HL-60 (cell line): ENCODE measurements at regions not wholly inside any gene's neighbourhood (a gene's known extent, or its start where the extent isn't known, plus 50 kb on each side); places are given as distances from the start of the nearest gene placed in this dataset.

Experiments
- GABPA ChIP-seq: IDR thresholded peaks from 2 replicates; pipeline ENCODE4 v1.6.1; 2012; ENCODE audit warnings: low read depth
- POLR2AphosphoS5 ChIP-seq: IDR thresholded peaks from 2 replicates; pipeline ENCODE4 v1.6.1; 2012; ENCODE audit warnings: low read depth
- TF ChIP-seq, protein P1 (sequence below): IDR thresholded peaks from one replicate; pipeline ENCODE4 v1.5.1; 2011; ENCODE audit warnings: low read length, control low read depth, inconsistent platforms; ENCODE audit not compliant: insufficient read depth
- TF ChIP-seq, protein P2 (sequence below): IDR thresholded peaks from 2 replicates; pipeline ENCODE4 v1.6.1; 2012; ENCODE audit warnings: low read depth; ENCODE audit not compliant: insufficient replicate concordance

- TF ChIP-seq, protein P1, sequence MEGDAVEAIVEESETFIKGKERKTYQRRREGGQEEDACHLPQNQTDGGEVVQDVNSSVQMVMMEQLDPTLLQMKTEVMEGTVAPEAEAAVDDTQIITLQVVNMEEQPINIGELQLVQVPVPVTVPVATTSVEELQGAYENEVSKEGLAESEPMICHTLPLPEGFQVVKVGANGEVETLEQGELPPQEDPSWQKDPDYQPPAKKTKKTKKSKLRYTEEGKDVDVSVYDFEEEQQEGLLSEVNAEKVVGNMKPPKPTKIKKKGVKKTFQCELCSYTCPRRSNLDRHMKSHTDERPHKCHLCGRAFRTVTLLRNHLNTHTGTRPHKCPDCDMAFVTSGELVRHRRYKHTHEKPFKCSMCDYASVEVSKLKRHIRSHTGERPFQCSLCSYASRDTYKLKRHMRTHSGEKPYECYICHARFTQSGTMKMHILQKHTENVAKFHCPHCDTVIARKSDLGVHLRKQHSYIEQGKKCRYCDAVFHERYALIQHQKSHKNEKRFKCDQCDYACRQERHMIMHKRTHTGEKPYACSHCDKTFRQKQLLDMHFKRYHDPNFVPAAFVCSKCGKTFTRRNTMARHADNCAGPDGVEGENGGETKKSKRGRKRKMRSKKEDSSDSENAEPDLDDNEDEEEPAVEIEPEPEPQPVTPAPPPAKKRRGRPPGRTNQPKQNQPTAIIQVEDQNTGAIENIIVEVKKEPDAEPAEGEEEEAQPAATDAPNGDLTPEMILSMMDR, result no peak
- TF ChIP-seq GABPA (no peak), POLR2AphosphoS5 (no peak)
- TF ChIP-seq, protein P2, sequence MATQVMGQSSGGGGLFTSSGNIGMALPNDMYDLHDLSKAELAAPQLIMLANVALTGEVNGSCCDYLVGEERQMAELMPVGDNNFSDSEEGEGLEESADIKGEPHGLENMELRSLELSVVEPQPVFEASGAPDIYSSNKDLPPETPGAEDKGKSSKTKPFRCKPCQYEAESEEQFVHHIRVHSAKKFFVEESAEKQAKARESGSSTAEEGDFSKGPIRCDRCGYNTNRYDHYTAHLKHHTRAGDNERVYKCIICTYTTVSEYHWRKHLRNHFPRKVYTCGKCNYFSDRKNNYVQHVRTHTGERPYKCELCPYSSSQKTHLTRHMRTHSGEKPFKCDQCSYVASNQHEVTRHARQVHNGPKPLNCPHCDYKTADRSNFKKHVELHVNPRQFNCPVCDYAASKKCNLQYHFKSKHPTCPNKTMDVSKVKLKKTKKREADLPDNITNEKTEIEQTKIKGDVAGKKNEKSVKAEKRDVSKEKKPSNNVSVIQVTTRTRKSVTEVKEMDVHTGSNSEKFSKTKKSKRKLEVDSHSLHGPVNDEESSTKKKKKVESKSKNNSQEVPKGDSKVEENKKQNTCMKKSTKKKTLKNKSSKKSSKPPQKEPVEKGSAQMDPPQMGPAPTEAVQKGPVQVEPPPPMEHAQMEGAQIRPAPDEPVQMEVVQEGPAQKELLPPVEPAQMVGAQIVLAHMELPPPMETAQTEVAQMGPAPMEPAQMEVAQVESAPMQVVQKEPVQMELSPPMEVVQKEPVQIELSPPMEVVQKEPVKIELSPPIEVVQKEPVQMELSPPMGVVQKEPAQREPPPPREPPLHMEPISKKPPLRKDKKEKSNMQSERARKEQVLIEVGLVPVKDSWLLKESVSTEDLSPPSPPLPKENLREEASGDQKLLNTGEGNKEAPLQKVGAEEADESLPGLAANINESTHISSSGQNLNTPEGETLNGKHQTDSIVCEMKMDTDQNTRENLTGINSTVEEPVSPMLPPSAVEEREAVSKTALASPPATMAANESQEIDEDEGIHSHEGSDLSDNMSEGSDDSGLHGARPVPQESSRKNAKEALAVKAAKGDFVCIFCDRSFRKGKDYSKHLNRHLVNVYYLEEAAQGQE, result no peak
These were observed 656.9 kb downstream of the MTRR start for GRCh38 chr5:8525819-8526218.
